ENCODE measurements at regions not wholly inside any gene's neighbourhood (a gene's known extent, or its start where the extent isn't known, plus 50 kb on each side); places are given as distances from the start of the nearest gene placed in this dataset.

DNA sequence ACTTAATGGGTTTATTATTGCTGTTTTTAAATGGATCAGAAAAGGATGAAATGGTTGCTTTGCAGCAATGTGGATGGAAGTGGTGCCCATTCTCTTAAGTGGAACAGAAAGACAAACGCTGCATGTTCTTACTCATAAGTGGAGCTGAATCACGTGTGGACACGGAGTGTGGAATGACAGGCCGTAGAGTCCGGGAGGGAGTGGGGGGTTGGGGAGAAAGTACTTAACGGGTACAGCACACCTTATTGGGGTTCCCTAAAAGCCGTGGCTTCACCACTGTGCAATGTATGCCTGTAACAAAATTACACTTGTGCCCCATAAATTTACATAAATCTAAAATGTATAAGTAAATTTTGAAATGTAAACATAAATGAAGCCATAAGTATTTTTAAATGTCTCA is 64.0 kb upstream of the CTDP1 start:
- DNase-seq (no peak), ATAC-seq (ENCODE audit: insufficient read depth, low FRiP score) (no peak)
- 65 to 78% methylated on average over 7 of the region's 7 CpGs for WGBS, 2 donors
- H3K4me1 ChIP-seq (ENCODE audit: control insufficient read depth in 5 of 5, insufficient read depth in 5 of 5, low read length in 5 of 5): peaks cover 0 to 4% (median 0%) of the 10 kb centered on the region in 5 donors
- no peak overlapping the region for H3K9ac ChIP-seq (ENCODE audit: insufficient read depth in 1 of 2, low read length in 2 of 2)
- no peak overlapping the region for H3K27ac ChIP-seq (ENCODE audit: low read depth in 1 of 2, low read length in 1 of 2)
- H3K4me3 ChIP-seq: no peak overlapping the region
- peaks cover 0 to 8% (median 2%) of the 10 kb centered on the region in 4 donors for H3K9me3 ChIP-seq (ENCODE audit: control insufficient read depth in 4 of 4, insufficient read depth in 3 of 4, low read length in 3 of 4)
- H3K27me3 ChIP-seq (ENCODE audit: control insufficient read depth in 3 of 3, insufficient read depth in 3 of 3, low read length in 2 of 3): peaks cover 0 to 3% (median 0%) of the 10 kb centered on the region in 3 donors
- TF ChIP-seq CTCF (IDR thresholded peaks at IDR 0.05; ENCODE audit: control extremely low read depth, extremely low read depth): no peak
- no peaks in the 10 kb centered on the region for H3K36me3 ChIP-seq (ENCODE audit: control insufficient read depth in 4 of 4, insufficient read depth in 4 of 4, low read length in 4 of 4)

DNA sequence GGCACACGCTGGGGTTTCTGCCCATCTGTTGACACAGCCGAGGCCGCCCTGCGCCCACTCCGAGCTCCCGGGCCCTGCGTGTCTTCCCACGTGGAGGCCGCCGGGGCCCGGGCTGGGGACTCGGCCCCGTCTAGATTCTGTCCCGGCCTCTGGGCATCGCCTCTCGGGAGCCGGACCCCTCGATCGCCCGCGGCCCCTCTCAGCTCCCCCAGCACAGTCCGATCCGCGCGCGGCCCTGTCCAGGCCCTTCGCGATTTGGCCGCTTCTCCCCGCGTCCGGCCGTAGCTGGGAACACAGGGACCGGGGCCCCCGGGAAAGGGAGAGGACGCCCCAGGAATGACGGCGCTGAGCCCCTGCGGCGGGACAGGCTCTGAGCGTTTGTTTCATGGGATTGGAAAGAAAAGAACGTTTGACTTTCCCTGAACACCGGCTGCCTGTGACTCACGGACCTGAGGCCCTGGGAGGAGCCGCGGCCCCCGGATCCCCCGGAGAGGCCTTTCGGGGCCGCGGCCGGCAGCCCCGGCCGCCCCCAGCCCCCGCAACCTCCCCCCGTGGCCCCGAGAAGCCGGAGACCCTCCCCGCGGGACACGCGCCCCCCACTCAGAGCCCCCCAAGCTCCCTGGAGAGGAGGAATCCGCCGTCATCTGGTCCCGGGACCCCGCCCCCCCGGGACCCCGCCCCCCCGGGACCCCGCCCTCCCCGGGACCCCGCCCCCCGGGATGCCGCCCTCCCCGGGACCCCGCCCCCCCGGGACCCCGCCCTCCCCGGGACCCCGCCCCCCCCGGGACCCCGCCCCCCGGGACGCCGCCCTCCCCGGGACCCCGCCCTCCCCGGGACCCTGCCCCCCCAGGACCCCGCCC is 62.7 kb upstream of the CTDP1 start:
- Histone ChIP-seq H3K4me3 (no peak overlapping the region), H3K36me3 (ENCODE audit: control insufficient read depth in 4 of 4, insufficient read depth in 4 of 4, low read length in 4 of 4) (no peaks in the 10 kb centered on the region), H3K9ac (ENCODE audit: insufficient read depth in 1 of 2, low read length in 2 of 2) (peak overlapping the region in 1 of 2 donors; percentile 25), H3K27ac (ENCODE audit: low read depth in 1 of 2, low read length in 1 of 2) (no peak overlapping the region), H3K4me1 (ENCODE audit: control insufficient read depth in 5 of 5, insufficient read depth in 5 of 5, low read length in 5 of 5) (no peaks in the 10 kb centered on the region), H3K27me3 (ENCODE audit: control insufficient read depth in 3 of 3, insufficient read depth in 3 of 3, low read length in 2 of 3) (peaks cover 0 to 3% (median 0%) of the 10 kb centered on the region in 3 donors), H3K9me3 (ENCODE audit: control insufficient read depth in 4 of 4, insufficient read depth in 3 of 4, low read length in 3 of 4) (peaks cover 0 to 8% (median 2%) of the 10 kb centered on the region in 4 donors)
- no peak for ATAC-seq (ENCODE audit: insufficient read depth, low FRiP score)
- TF ChIP-seq CTCF (IDR thresholded peaks at IDR 0.05; ENCODE audit: control extremely low read depth, extremely low read depth): no peak
- peak in 1 of 3 donors; percentile 31 for DNase-seq
- 48 to 50% methylated on average over 59 to 85 of the region's 89 CpGs for WGBS, 2 donors

DNA sequence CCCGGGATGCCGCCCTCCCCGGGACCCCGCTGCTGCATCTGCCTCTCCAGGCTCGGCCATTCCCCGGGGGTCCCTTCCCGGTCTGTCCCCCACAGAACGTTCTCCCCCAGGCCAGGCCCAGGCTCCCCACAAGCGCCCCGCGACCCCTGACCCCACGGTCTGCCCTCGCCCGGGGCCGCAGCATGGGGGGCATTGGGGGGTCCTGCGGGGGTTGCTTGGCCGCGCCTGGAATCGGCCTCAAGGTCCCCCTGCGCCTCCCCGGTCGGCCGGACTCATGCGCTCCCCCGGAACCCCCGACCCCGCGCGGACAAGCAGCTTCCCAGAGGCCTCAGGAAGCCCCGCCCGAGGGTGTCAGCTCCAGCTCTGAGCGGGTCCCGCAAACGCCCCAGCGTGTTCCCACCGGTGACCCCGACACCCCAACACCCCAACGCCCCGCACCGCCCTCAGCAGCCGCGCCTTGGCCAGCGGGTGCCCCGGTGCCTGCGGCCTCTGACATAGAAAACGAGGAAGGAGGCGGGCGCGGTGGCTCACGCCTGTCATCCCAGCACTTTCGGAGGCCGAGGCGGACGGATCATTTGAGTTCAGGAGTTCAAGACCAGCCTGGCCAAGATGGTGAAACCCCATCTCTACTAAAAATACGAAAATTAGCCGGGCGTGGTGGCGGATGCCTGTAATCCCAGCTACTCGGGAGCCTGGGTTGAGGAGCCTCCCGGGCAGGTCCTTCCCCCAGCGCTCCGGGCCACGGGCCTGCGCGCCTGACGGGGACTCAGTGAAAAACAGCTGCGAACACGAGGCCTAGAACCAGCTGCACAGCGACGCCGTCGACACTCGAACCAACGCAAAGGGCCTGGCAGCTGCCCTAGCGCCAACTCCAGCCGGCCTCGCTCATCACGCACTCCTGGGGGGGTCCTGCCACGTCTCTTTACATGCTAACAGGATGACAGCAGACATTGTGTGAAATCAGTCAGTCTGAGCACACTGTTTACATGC is 61.8 kb upstream of the CTDP1 start:
- Histone ChIP-seq H3K36me3 (ENCODE audit: control insufficient read depth in 4 of 4, insufficient read depth in 4 of 4, low read length in 4 of 4) (no peaks in the 10 kb centered on the region), H3K9me3 (ENCODE audit: control insufficient read depth in 4 of 4, insufficient read depth in 3 of 4, low read length in 3 of 4) (peaks cover 0 to 5% (median 2%) of the 10 kb centered on the region in 4 donors), H3K27me3 (ENCODE audit: control insufficient read depth in 3 of 3, insufficient read depth in 3 of 3, low read length in 2 of 3) (peaks cover 0 to 3% (median 0%) of the 10 kb centered on the region in 3 donors), H3K9ac (ENCODE audit: insufficient read depth in 1 of 2, low read length in 2 of 2) (no peak overlapping the region), H3K4me3 (no peak overlapping the region), H3K27ac (ENCODE audit: low read depth in 1 of 2, low read length in 1 of 2) (no peak overlapping the region), H3K4me1 (ENCODE audit: control insufficient read depth in 5 of 5, insufficient read depth in 5 of 5, low read length in 5 of 5) (no peaks in the 10 kb centered on the region)
- WGBS, 2 donors: 67 to 75% methylated on average over 68 to 79 of the region's 79 CpGs
- DNase-seq: no peak
- no peak for ATAC-seq (ENCODE audit: insufficient read depth, low FRiP score)
- TF ChIP-seq CTCF (IDR thresholded peaks at IDR 0.05; ENCODE audit: control extremely low read depth, extremely low read depth): no peak

Measured in lung (tissue), 11 donors.